GM03348 (cell line): ENCODE measurements at regions not wholly inside any gene's neighbourhood (a gene's known extent, or its start where the extent isn't known, plus 50 kb on each side); places are given as distances from the start of the nearest gene placed in this dataset.

Experiments used
- DNase-seq: peaks from one replicate; pipeline ENCODE4 v3.0.0; 2012; ENCODE audit warnings: low spot score

DNA sequence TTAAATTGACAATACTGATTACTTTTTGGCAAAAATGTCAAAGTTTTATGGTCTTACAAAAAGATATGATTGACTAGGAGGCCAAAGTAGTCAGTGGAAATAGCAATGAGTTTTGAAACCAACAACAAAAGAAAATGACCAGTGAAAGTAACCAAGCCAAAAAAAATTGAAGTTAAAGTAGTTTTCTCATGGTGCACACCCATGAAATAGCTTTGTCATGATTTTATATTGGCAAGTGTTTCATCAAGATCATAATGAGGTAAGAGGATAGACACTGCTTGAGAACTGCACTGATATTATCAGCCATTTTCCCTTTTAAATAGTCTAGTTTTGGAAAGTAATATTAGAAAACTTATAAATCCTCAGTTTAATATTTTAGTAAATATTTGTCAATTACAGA is 206.2 kb upstream of the ADAMTS5 start:
- DNase-seq: peak; percentile 27

DNA sequence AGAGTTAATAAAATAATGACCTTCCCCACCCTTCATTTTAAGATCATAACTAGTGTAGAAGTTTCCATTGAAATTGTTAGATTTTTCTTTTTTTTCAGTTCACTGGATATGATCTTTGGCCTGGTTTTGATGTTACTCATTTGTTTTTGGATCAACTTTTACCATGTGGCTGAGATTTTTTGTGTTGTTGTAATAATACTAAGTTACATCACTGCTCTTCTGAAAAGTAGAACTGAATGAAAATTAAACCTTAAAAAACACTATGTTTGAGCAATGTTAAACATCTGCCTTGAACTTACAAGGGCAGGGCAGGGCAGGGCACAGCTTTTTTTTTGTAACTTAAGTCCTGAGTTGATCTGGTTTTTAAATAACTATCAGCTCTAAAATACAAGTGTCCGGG is 204.8 kb upstream of the ADAMTS5 start:
- DNase-seq: peak; percentile 60

DNA sequence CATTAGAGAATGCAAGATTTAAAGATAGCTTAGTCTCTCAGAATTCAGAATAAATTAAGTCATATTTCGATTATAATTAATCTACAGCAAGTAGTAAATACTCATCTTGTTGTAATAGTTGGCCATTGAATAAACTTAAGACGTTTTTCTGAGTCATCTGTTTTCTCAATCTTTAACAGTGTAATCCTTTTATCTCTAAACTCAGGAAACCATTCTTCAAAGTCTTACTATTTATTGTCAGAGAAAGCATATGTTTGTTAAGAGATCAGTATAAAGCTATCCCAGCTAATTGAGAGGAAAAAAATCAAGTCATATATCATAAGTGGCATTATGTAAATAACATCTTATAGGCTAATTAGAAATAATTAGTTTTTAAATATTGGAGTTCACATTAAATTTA is 201.2 kb upstream of the ADAMTS5 start:
- no peak for DNase-seq

- no peak for DNase-seq
Observed at GRCh38 chr21:27164208-27165177, 197.6 kb upstream of the ADAMTS5 start.

DNA sequence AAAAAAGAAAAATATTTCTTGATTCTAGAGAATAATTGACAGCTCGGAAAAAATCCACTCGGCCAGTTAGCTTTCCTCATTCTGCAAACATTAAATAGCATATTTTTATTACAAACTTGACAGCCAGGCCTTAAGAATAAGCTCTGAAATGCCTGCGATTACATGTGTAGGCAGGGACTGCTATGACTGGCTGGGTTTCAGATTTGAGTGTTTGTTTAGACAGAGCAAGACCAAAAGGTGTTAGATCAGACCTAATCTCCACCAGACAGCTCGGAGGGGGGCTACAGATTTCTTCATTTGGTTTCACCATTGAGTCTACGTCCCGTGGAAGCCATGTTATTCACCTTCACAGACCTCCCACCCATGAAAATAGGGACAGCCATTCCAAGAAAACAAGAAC is 192.1 kb upstream of the ADAMTS5 start:
- no peak for DNase-seq

DNA sequence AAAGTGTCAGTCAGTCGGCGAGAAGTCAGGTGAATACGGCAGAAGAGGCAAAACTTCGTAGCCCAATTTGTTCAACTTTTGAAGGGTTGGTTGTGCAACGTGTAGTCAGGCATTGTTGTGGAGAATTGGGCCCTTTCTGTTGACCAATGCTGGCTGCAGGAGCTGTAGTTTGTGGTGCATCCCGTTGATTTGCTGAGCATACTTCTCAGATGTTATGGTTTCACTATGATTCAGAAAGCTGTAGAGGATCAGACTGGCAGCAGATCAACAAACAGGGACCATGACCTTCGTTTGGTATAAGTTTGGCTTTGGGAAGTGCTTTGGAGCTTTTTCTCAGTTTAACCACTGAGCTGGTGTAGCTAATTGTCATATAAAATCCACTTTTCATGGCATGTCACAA is 190.2 kb upstream of the ADAMTS5 start:
- no peak for DNase-seq

GRCh38 chr21:27156666-27157065 is 189.8 kb upstream of the ADAMTS5 start:
- DNase-seq: no peak

GRCh38 chr21:27155130-27155500 is 188.2 kb upstream of the ADAMTS5 start:
- no peak for DNase-seq

- no peak for DNase-seq
Observed at GRCh38 chr21:27154451-27155129, 187.7 kb upstream of the ADAMTS5 start.

GRCh38 chr21:27152996-27153395 is 186.1 kb upstream of the ADAMTS5 start:
- no peak for DNase-seq

- DNase-seq: peak; percentile 35
Observed at GRCh38 chr21:27149034-27149433, 182.1 kb upstream of the ADAMTS5 start.

DNA sequence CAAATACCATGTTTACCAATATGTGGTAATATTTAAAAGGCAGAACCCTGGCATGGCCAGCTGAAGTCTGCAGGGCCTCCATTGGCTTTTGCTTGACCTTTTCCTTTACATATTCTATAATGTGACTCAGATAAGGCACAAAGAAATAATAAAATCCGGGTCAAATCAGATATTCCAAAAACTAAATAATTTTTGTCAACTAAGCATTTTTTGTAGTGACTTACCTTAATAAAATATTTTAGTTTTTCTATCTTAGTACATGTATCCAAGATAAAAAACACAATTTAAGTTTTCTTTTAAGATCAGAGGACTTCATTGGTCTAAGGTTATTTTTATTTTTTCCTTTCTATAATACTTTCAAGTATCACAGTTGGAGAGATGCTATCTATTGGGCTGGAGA is 179.4 kb upstream of the ADAMTS5 start:
- no peak for DNase-seq

DNA sequence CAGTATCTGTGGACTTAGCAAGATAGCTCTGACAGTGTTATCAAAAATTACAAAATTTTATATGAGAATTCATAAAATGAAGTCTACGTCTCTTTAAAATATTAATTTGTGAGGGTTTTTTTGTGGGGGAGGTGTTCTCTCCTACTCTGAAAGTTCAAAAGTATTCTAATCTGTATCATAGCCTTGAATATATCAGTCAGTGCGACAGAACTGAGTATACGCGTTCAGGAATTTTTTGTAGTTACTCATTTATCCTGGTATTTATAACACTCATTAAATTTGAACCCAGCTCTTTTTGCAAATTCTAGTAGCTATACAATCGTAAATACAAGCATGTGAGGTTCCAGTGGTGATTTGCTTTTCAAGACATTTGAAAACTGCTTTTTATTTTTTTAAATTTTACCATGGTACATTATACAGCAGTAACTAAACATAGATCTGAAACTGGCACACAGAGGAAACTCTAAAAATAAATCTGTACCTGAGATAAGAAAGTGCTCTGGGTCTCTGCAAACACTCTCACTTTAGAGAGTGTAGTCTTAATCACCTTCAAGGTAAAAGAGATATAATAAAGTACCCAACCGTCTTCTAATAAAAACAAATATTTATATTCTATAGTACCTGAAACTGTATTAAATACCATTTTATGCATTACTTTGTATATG is 178.4 kb upstream of the ADAMTS5 start:
- no peak for DNase-seq

- DNase-seq: no peak
Observed at GRCh38 chr21:27143476-27143875, 176.6 kb upstream of the ADAMTS5 start.

- DNase-seq: no peak
Observed at GRCh38 chr21:27139526-27139925, 172.6 kb upstream of the ADAMTS5 start.

DNA sequence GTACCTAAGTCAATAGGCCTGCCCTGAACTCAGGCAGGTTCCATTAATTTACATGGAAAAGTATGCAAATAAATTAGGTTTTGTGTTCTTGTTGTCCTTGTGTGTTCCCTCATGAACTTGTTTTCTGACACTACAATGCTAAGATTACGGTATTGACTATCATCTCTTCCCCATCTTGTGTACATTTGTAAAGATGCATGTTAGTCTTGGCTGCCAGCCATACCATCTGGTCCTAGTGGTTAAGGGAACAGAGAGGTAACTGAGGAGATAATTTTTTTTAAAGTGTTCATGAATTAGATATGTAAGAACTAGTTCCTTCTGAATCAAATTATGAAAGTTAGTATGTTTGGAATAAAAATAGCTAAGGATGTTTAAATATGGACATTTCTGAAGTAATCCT is 167.6 kb upstream of the ADAMTS5 start:
- DNase-seq: no peak

GRCh38 chr21:27132266-27132665 is 165.4 kb upstream of the ADAMTS5 start:
- peak; percentile 42 for DNase-seq

GRCh38 chr21:27130154-27130553 is 163.3 kb upstream of the ADAMTS5 start:
- DNase-seq: no peak

GRCh38 chr21:27129694-27130093 is 162.8 kb upstream of the ADAMTS5 start:
- no peak for DNase-seq

GRCh38 chr21:27129215-27129614 is 162.3 kb upstream of the ADAMTS5 start:
- no peak for DNase-seq

DNA sequence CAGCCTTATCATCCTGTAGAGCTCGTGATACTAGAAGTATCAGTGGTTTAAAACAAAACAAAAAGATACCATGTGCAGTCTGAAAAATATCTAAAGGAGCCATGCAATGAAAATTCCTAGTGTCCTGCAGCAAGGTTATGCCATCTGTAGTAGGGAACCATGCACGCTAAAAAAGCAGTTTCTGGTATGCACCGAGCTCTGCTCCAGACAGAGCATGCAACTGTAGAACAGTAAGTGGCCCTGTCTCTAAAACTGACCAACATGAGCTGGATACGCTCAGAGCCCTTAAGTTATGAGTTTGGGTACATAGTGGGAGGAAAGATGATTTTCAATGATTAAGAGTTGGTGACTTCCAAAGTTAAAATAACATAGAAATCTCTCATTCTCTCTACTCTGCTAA is 159.3 kb upstream of the ADAMTS5 start:
- DNase-seq: no peak

DNA sequence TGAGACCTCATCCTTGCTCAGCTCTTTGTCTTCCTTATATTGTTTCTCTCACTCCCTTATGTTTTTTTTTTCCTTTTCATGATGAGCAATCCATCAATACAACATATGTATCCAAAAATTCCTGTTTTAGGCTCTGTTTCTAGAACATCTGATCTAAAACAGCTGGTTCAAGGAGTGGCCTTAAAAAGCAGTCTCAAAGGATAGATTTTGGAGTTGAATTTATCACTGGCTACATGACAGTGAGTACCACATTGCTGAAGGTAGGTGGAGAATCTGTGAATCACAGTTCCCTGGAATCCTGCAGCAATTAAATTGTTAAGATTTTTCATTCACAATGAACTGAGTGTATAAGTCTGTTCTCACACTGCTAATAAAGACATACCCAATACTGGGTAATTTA is 155.8 kb upstream of the ADAMTS5 start:
- DNase-seq: no peak

DNA sequence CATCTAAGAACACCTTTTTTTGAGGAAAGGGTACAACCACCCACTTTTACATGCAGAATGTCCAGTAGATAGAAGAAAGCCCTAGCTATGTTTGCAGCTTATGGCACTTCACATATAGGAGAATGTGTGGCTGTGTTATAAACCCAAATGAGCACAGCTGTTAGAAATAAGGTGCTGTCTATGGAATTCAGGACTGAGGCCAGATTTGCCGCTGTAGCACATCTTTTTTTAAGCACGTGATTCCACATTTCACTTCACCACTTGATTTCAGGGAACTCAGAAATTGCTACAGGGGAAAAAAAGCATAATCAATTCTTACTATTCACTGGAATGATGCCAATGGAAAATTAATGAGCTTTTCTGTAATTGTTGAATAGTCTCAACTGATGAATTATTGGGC is 147.2 kb upstream of the ADAMTS5 start:
- no peak for DNase-seq
